HCT116 (cell line): ENCODE measurements at regions not wholly inside any gene's neighbourhood (a gene's known extent, or its start where the extent isn't known, plus 50 kb on each side); places are given as distances from the start of the nearest gene placed in this dataset.

Experiments
- CTCF ChIP-seq, 3 experiments: fragments of 200-600 bp in 1 of 3; sonication (generic) in 1 of 3; IDR thresholded peaks in 2 of 3; conservative IDR thresholded peaks in 1 of 3; 2 replicates each; pipeline ENCODE4 v1.5.1; 2012 to 2017; ENCODE audit warnings: low read depth in 2 of 3, low read length in 2 of 3, antibody characterized with exemption in 1 of 3, borderline replicate concordance in 1 of 3, control low read depth in 1 of 3, mild to moderate bottlenecking in 1 of 3, mixed read lengths in 1 of 3, mixed run types in 1 of 3, moderate library complexity in 1 of 3; ENCODE audit not compliant: insufficient read depth in 1 of 3
- EZH2 ChIP-seq: fragments of 200-600 bp; sonication (generic); IDR thresholded peaks from 2 replicates; pipeline ENCODE4 v1.6.1; 2017; ENCODE audit warnings: antibody characterized with exemption, mixed run types
- MAX ChIP-seq: IDR thresholded peaks from 2 replicates; pipeline ENCODE4 v1.6.1; 2012
- POLR2A ChIP-seq: IDR thresholded peaks from 2 replicates; pipeline ENCODE4 v1.7.0; 2011; ENCODE audit warnings: borderline replicate concordance; ENCODE audit not compliant: insufficient read depth, insufficient read length; ENCODE audit errors: extremely low read depth

DNA sequence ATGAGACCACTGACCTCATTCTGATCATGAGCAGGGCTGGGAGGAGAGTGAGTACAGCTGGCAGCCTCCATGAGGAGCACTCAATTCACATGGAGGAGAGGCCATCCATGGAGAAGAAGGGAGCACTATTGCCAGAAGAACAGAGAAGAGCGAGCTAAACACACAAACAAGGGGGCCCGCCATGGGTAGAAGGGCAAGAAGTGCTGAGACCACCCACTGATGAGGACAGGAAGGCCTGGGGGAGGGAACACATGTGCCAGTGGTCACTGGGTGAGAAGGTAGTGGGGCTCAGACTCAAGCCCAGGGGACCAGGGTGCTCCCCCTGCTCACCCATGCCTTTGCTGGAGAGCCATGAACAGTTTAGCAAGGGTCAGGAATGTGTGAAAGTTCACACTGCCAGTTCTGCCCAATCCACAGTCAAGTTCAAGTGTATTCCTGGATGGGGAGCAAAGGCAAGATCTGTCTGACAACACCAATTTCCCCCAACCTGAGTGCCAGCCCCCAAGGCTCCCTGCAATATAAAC, 57.7 kb downstream of the TTC32 start:
- TF ChIP-seq MAX (no peak), CTCF (IDR thresholded peaks at IDR 0.05 in 2 of 3, conservative IDR thresholded peaks at IDR 0.05 in 1 of 3; ENCODE audit: borderline replicate concordance in 1 of 3, insufficient read depth in 1 of 3, low read depth in 2 of 3, low read length in 2 of 3) (no peak), POLR2A (no peak), EZH2 (no peak)
